Loucy (cell line): ENCODE measurements at regions not wholly inside any gene's neighbourhood (a gene's known extent, or its start where the extent isn't known, plus 50 kb on each side); places are given as distances from the start of the nearest gene placed in this dataset.

Source experiments
- H2AFZ ChIP-seq: fragments of 200-600 bp; sonication (generic); 2 replicates; pipeline ENCODE4 v1.6.0; 2016; ENCODE audit warnings: antibody characterized with exemption, mild to moderate bottlenecking, low read length, moderate library complexity
- H3F3A ChIP-seq: fragments of 200-600 bp; 2 replicates; pipeline ENCODE4 v1.6.0; 2016; ENCODE audit warnings: antibody characterized with exemption, low read depth, mild to moderate bottlenecking
- H3K27me3 ChIP-seq: fragments of 200-600 bp; sonication (generic); 2 replicates; pipeline ENCODE4 v1.6.1; 2014; ENCODE audit warnings: low read length, mild to moderate bottlenecking; ENCODE audit not compliant: insufficient read depth, poor library complexity, severe bottlenecking
- H3K36me3 ChIP-seq: fragments of 200-600 bp; sonication (generic); 2 replicates; pipeline ENCODE4 v1.6.1; 2016; ENCODE audit warnings: low read length; ENCODE audit not compliant: insufficient read depth
- H3K4me1 ChIP-seq: fragments of 200-600 bp; sonication (generic); 2 replicates; pipeline ENCODE4 v1.5.1; 2014; ENCODE audit warnings: low read length, mild to moderate bottlenecking; ENCODE audit not compliant: insufficient read depth, poor library complexity, severe bottlenecking
- H3K4me2 ChIP-seq: fragments of 200-600 bp; sonication (generic); 2 replicates; pipeline ENCODE4 v1.6.0; 2014; ENCODE audit warnings: antibody characterized with exemption, low read length, low read depth, mild to moderate bottlenecking; ENCODE audit not compliant: poor library complexity, severe bottlenecking
- H3K4me3 ChIP-seq: fragments of 200-600 bp; sonication (generic); 2 replicates; pipeline ENCODE4 v1.5.1; 2014; ENCODE audit warnings: low read length, mild to moderate bottlenecking, mixed read lengths; ENCODE audit not compliant: poor library complexity, severe bottlenecking
- H3K79me2 ChIP-seq: fragments of 200-600 bp; sonication (generic); 2 replicates; pipeline ENCODE4 v1.6.1; 2014; ENCODE audit warnings: low read length; ENCODE audit not compliant: insufficient read depth
- H3K9ac ChIP-seq: fragments of 200-600 bp; sonication (generic); 2 replicates; pipeline ENCODE4 v1.6.0; 2014; ENCODE audit warnings: mild to moderate bottlenecking, low read depth, low read length, moderate library complexity; ENCODE audit not compliant: poor library complexity, severe bottlenecking
- H3K9me2 ChIP-seq: fragments of 200-600 bp; sonication (generic); replicated peaks from 2 replicates; pipeline ENCODE4 v1.6.1; 2016; ENCODE audit warnings: low read depth, low read length, mixed read lengths
- H3K9me3 ChIP-seq: fragments of 200-600 bp; sonication (generic); 2 replicates; pipeline ENCODE4 v1.6.1; 2014; ENCODE audit warnings: mild to moderate bottlenecking, antibody characterized with exemption, low read length, low read depth; ENCODE audit not compliant: insufficient read depth
- H4K20me1 ChIP-seq: fragments of 200-600 bp; sonication (generic); 2 replicates; pipeline ENCODE4 v1.6.0; 2014; ENCODE audit warnings: antibody characterized with exemption, low read length, mild to moderate bottlenecking; ENCODE audit not compliant: insufficient read depth, poor library complexity, severe bottlenecking
- CTCF ChIP-seq: fragments of 200-600 bp; sonication (generic); conservative IDR thresholded peaks from 2 replicates; pipeline ENCODE4 v1.5.1; 2014; ENCODE audit warnings: mild to moderate bottlenecking, antibody characterized with exemption, low read length
- EZH2phosphoT487 ChIP-seq: fragments of 200-600 bp; IDR thresholded peaks from 2 replicates; pipeline ENCODE4 v1.6.1; 2018; ENCODE audit warnings: antibody characterized with exemption, mild to moderate bottlenecking, moderate library complexity, borderline replicate concordance

- Histone ChIP-seq H3K4me2 (no peak overlapping the region), H3K9me3 (peaks cover 18% of the 10 kb centered on the region; the same call in 1 of the 2 replicates), H3K9ac (no peak overlapping the region), H3K27me3 (no peaks in the 10 kb centered on the region), H2AFZ (no peak overlapping the region), H3K9me2 (no peaks in the 10 kb centered on the region), H3K36me3 (no peaks in the 10 kb centered on the region), H3F3A (no peaks in the 10 kb centered on the region), H3K4me3 (no peak overlapping the region), H3K79me2 (no peaks in the 10 kb centered on the region), H4K20me1 (no peaks in the 10 kb centered on the region), H3K4me1 (no peaks in the 10 kb centered on the region)
- TF ChIP-seq CTCF (no peak), EZH2phosphoT487 (no peak)
Observed at GRCh38 chr6:169034516-169035167, 219.0 kb downstream of the THBS2 start.

GRCh38 chr6:169029861-169030260 lies 223.8 kb downstream of the THBS2 start:
- Histone ChIP-seq H3K4me3 (no peak overlapping the region), H3K4me2 (no peak overlapping the region), H3K27me3 (no peaks in the 10 kb centered on the region), H2AFZ (no peak overlapping the region), H3K9me3 (peaks cover 25% of the 10 kb centered on the region; the same call in 1 of the 2 replicates), H3K9me2 (no peaks in the 10 kb centered on the region), H3F3A (no peaks in the 10 kb centered on the region), H3K9ac (no peak overlapping the region), H4K20me1 (no peaks in the 10 kb centered on the region), H3K36me3 (no peaks in the 10 kb centered on the region), H3K79me2 (no peaks in the 10 kb centered on the region), H3K4me1 (no peaks in the 10 kb centered on the region)
- TF ChIP-seq EZH2phosphoT487 (no peak), CTCF (no peak)

- TF ChIP-seq CTCF (no peak), EZH2phosphoT487 (no peak)
- Histone ChIP-seq H3F3A (no peaks in the 10 kb centered on the region), H3K9me2 (no peaks in the 10 kb centered on the region), H3K9me3 (peaks cover 22% of the 10 kb centered on the region; the same call in 1 of the 2 replicates), H4K20me1 (no peaks in the 10 kb centered on the region), H3K9ac (no peak overlapping the region), H3K4me2 (no peak overlapping the region), H3K4me1 (no peaks in the 10 kb centered on the region), H3K36me3 (no peaks in the 10 kb centered on the region), H3K4me3 (no peak overlapping the region), H3K27me3 (no peaks in the 10 kb centered on the region), H3K79me2 (no peaks in the 10 kb centered on the region), H2AFZ (no peak overlapping the region)
Observed at GRCh38 chr6:169028343-169028742, 225.3 kb downstream of the THBS2 start.
